NCI-H82 treated with DMSO at 0.1 percent for 48 hours (cell line): ENCODE measurements at regions not wholly inside any gene's neighbourhood (a gene's known extent, or its start where the extent isn't known, plus 50 kb on each side); places are given as distances from the start of the nearest gene placed in this dataset.
"Not testable (repeated sequence)": the region's sequence is repeated elsewhere in the genome, so short reads cannot be mapped to it uniquely, and the experiment has no call there.

ENCODE experiments used
- DNase-seq: peaks from one replicate; lab custom pipeline; 2025; ENCODE audit not compliant: unreplicated experiment; lab: John Stamatoyannopoulos, UW

- DNase-seq, result no peak
Measured at GRCh38 chr5:57979671-57980070, 480.2 kb downstream of the PLK2 start.

GRCh38 chr5:57976506-57976905 is 483.4 kb downstream of the PLK2 start:
- DNase-seq, result no peak

- not testable (repeated sequence) for DNase-seq
Measured at GRCh38 chr5:57972099-57972498, 487.8 kb downstream of the PLK2 start.

- DNase-seq, result no peak
Measured at GRCh38 chr5:57960569-57960968, 478.0 kb upstream of the ACTBL2 start.

GRCh38 chr5:57956636-57957035 is 474.0 kb upstream of the ACTBL2 start:
- DNase-seq, result no peak

- DNase-seq, result no peak
Measured at GRCh38 chr5:57955511-57955910, 472.9 kb upstream of the ACTBL2 start.

GRCh38 chr5:57953792-57954191 is 471.2 kb upstream of the ACTBL2 start:
- DNase-seq, result no peak

GRCh38 chr5:57950616-57951228 is 468.1 kb upstream of the ACTBL2 start:
- no peak for DNase-seq

GRCh38 chr5:57948091-57948490 is 465.5 kb upstream of the ACTBL2 start:
- no peak for DNase-seq

GRCh38 chr5:57947181-57947580 is 464.6 kb upstream of the ACTBL2 start:
- DNase-seq, result no peak

- no peak for DNase-seq
Measured at GRCh38 chr5:57940879-57941278, 458.3 kb upstream of the ACTBL2 start.

GRCh38 chr5:57940236-57940635 is 457.6 kb upstream of the ACTBL2 start:
- DNase-seq, result no peak

- DNase-seq, result no peak
Measured at GRCh38 chr5:57939771-57940170, 457.2 kb upstream of the ACTBL2 start.

GRCh38 chr5:57939335-57939734 is 456.7 kb upstream of the ACTBL2 start:
- no peak for DNase-seq

GRCh38 chr5:57938174-57938557 is 455.6 kb upstream of the ACTBL2 start:
- DNase-seq, result no peak

GRCh38 chr5:57937501-57938173 is 455.0 kb upstream of the ACTBL2 start:
- no peak for DNase-seq

- DNase-seq, result no peak
Measured at GRCh38 chr5:57937025-57937424, 454.4 kb upstream of the ACTBL2 start.

GRCh38 chr5:57932761-57933160 is 450.1 kb upstream of the ACTBL2 start:
- no peak for DNase-seq

- no peak for DNase-seq
Measured at GRCh38 chr5:57931807-57932206, 449.2 kb upstream of the ACTBL2 start.

- no peak for DNase-seq
Measured at GRCh38 chr5:57931352-57931751, 448.7 kb upstream of the ACTBL2 start.

- no peak for DNase-seq
Measured at GRCh38 chr5:57929271-57929670, 446.7 kb upstream of the ACTBL2 start.

- not testable (repeated sequence) for DNase-seq
Measured at GRCh38 chr5:57923094-57923493, 440.5 kb upstream of the ACTBL2 start.

GRCh38 chr5:57917004-57917403 is 434.4 kb upstream of the ACTBL2 start:
- DNase-seq, result no peak
